Liver (tissue), 7 donors: ENCODE measurements at regions not wholly inside any gene's neighbourhood (a gene's known extent, or its start where the extent isn't known, plus 50 kb on each side); places are given as distances from the start of the nearest gene placed in this dataset.

Experiments
- DNase-seq: peaks from one replicate; pipeline ENCODE4 v3.0.0-alpha.2; 2017; ENCODE audit warnings: low spot score
- H3K27ac ChIP-seq, 2 donors: one replicate each; pipeline ENCODE4 v1.7.0; 2013; ENCODE audit warnings: inconsistent platforms in 2 of 2, low read length in 2 of 2, control low read depth in 1 of 2, low read depth in 1 of 2, mild to moderate bottlenecking in 1 of 2
- H3K27me3 ChIP-seq, 4 donors: one replicate each; pipeline versions ENCODE4 v1.6.1 to v1.7.0; 2013; ENCODE audit warnings: low read length in 3 of 4, inconsistent platforms in 1 of 4, mild to moderate bottlenecking in 1 of 4, moderate library complexity in 1 of 4; ENCODE audit not compliant: control insufficient read depth in 4 of 4, insufficient read depth in 4 of 4
- H3K36me3 ChIP-seq, 4 donors: one replicate each; pipeline versions ENCODE4 v1.6.1 to v1.7.0; 2013; ENCODE audit warnings: low read length in 3 of 4, mild to moderate bottlenecking in 3 of 4, low read depth in 1 of 4, moderate library complexity in 1 of 4; ENCODE audit not compliant: control insufficient read depth in 4 of 4, insufficient read depth in 3 of 4
- H3K4me1 ChIP-seq, 4 donors: one replicate each; pipeline versions ENCODE4 v1.6.1 to v1.7.0; 2013; ENCODE audit warnings: low read length in 3 of 4, mild to moderate bottlenecking in 3 of 4, moderate library complexity in 1 of 4; ENCODE audit not compliant: control insufficient read depth in 4 of 4, insufficient read depth in 4 of 4
- H3K4me3 ChIP-seq, 3 donors: one replicate each; pipeline versions ENCODE4 v1.6.1 to v1.7.0; 2013; ENCODE audit warnings: low read length in 3 of 3, control low read depth in 1 of 3, low read depth in 1 of 3, mild to moderate bottlenecking in 1 of 3
- H3K9ac ChIP-seq, 2 donors: one replicate each; pipeline ENCODE4 v1.7.0; 2013; ENCODE audit warnings: low read length in 2 of 2, mild to moderate bottlenecking in 2 of 2, moderate library complexity in 2 of 2, control low read depth in 1 of 2, low read depth in 1 of 2
- H3K9me3 ChIP-seq, 4 donors: one replicate each; pipeline versions ENCODE4 v1.6.1 to v1.7.0; 2013; ENCODE audit warnings: low read length in 3 of 4; ENCODE audit not compliant: control insufficient read depth in 4 of 4
- EGR1 ChIP-seq, 2 donors: IDR thresholded peaks; 2 replicates each; pipeline ENCODE4 v1.6.1; 2016 to 2018; ENCODE audit warnings: antibody characterized with exemption in 2 of 2, low read depth in 2 of 2
- FOXA2 ChIP-seq: IDR thresholded peaks from 2 replicates; pipeline ENCODE4 v1.6.1; 2016; ENCODE audit warnings: antibody characterized with exemption
- GABPA ChIP-seq, 2 donors: IDR thresholded peaks in 1 of 2; conservative IDR thresholded peaks in 1 of 2; 2 replicates each; pipeline ENCODE4 v1.6.1; 2016; ENCODE audit warnings: antibody characterized with exemption in 2 of 2, mild to moderate bottlenecking in 1 of 2, moderate library complexity in 1 of 2
- HNF4A ChIP-seq, 2 donors: conservative IDR thresholded peaks; 2 replicates each; pipeline ENCODE4 v1.6.1; 2016; ENCODE audit warnings: antibody characterized with exemption in 2 of 2, mild to moderate bottlenecking in 2 of 2
- JUND ChIP-seq, 2 donors: IDR thresholded peaks; 2 replicates each; pipeline ENCODE4 v1.6.1; 2016; ENCODE audit warnings: antibody characterized with exemption in 2 of 2
- MAX ChIP-seq: IDR thresholded peaks from 2 replicates; pipeline ENCODE4 v1.6.1; 2016; ENCODE audit warnings: antibody characterized with exemption
- NR2F2 ChIP-seq: IDR thresholded peaks from 2 replicates; pipeline ENCODE4 v1.6.1; 2016; ENCODE audit warnings: antibody characterized with exemption
- REST ChIP-seq: IDR thresholded peaks from 2 replicates; pipeline ENCODE4 v1.6.1; 2016; ENCODE audit warnings: antibody characterized with exemption, mild to moderate bottlenecking
- RXRA ChIP-seq, 2 donors: IDR thresholded peaks; 2 replicates each; pipeline ENCODE4 v1.6.1; 2017 to 2018; ENCODE audit warnings: antibody characterized with exemption in 2 of 2, mild to moderate bottlenecking in 1 of 2
- SP1 ChIP-seq: IDR thresholded peaks from 2 replicates; pipeline ENCODE4 v1.6.1; 2018; ENCODE audit warnings: antibody characterized with exemption, mild to moderate bottlenecking
- TAF1 ChIP-seq: conservative IDR thresholded peaks from 2 replicates; pipeline ENCODE4 v1.6.1; 2016; ENCODE audit warnings: antibody characterized with exemption, mild to moderate bottlenecking
- YY1 ChIP-seq: IDR thresholded peaks from 2 replicates; pipeline ENCODE4 v1.6.1; 2016; ENCODE audit warnings: antibody characterized with exemption, mild to moderate bottlenecking
- ZBTB33 ChIP-seq: IDR thresholded peaks from 2 replicates; pipeline ENCODE4 v1.6.1; 2016; ENCODE audit warnings: antibody characterized with exemption
- WGBS: extraction: QIAGEN DNeasy Blood & Tissue Kit; methylation state at CpG from one replicate; pipeline ENCODE4 v1.1.7; 2013; 5-methylcytosine and 5-hydroxymethylcytosine counted together
- donor health status: healthy.
- donor health status: healthy.
- donor health status: healthy.
- donor health status: healthy.

GRCh38 chr4:186910385-186910784 is 186.7 kb upstream of the FAT1 start (continued):
- TF ChIP-seq MAX (peak; percentile 36), RXRA (IDR thresholded peaks at IDR 0.05) (peak; percentile 26 to 57), HNF4A (conservative IDR thresholded peaks at IDR 0.05) (peak; percentile 22 to 58), GABPA (IDR thresholded peaks at IDR 0.05 in 1 of 2, conservative IDR thresholded peaks at IDR 0.05 in 1 of 2) (no peak)

- Histone ChIP-seq H3K9ac (no peak overlapping the region), H3K4me1 (peaks cover 0 to 3% (median 0%) of the 10 kb centered on the region in 4 donors), H3K36me3 (no peaks in the 10 kb centered on the region), H3K27me3 (no peaks in the 10 kb centered on the region), H3K27ac (no peak overlapping the region), H3K9me3 (no peaks in the 10 kb centered on the region), H3K4me3 (no peak overlapping the region)
- TF ChIP-seq RXRA (IDR thresholded peaks at IDR 0.05) (no peak), HNF4A (conservative IDR thresholded peaks at IDR 0.05) (no peak), MAX (no peak), JUND (IDR thresholded peaks at IDR 0.05) (no peak), NR2F2 (no peak), SP1 (no peak), GABPA (IDR thresholded peaks at IDR 0.05 in 1 of 2, conservative IDR thresholded peaks at IDR 0.05 in 1 of 2) (no peak), FOXA2 (no peak), EGR1 (IDR thresholded peaks at IDR 0.05; ENCODE audit: low read depth in 2 of 2) (no peak), TAF1 (no peak), YY1 (no peak), REST (no peak)
- 80% methylated on average over 9 of the region's 9 CpGs for WGBS
- DNase-seq, result no peak
These were observed 188.9 kb upstream of the FAT1 start for GRCh38 chr4:186912606-186913005.

GRCh38 chr4:186915816-186916215 is 192.2 kb upstream of the FAT1 start:
- no peak overlapping the region for H3K27ac ChIP-seq

More at GRCh38 chr4:186915816-186916215, 192.2 kb upstream of the FAT1 start:
- Histone ChIP-seq H3K9ac (no peak overlapping the region), H3K27me3 (no peaks in the 10 kb centered on the region), H3K9me3 (no peaks in the 10 kb centered on the region), H3K4me1 (no peaks in the 10 kb centered on the region), H3K4me3 (no peak overlapping the region), H3K36me3 (no peaks in the 10 kb centered on the region)
- WGBS, result 93% methylated on average over 4 of the region's 4 CpGs
- no peak for DNase-seq
- TF ChIP-seq TAF1 (no peak), ZBTB33 (no peak)
